Right atrium auricular region (tissue), 2 donors: ENCODE measurements at regions not wholly inside any gene's neighbourhood (a gene's known extent, or its start where the extent isn't known, plus 50 kb on each side); places are given as distances from the start of the nearest gene placed in this dataset.

Source experiments
- DNase-seq: peaks from one replicate; pipeline ENCODE4 v3.0.0-alpha.2; 2019; ENCODE audit warnings: low spot score
- H3K27ac ChIP-seq, 2 donors: fragments of 200-600 bp; sonication (generic); 1 replicate in 1 of 2; 2 replicates in 1 of 2; pipeline ENCODE4 v1.5.1; 2016 to 2019
- H3K27me3 ChIP-seq, 2 donors: fragments of 200-600 bp; sonication (generic); one replicate each; pipeline versions ENCODE4 v1.5.1 to v1.6.0; 2017 to 2019
- H3K36me3 ChIP-seq: fragments of 200-600 bp; sonication (generic); one replicate; pipeline ENCODE4 v1.5.1; 2016
- H3K4me1 ChIP-seq, 2 donors: fragments of 200-600 bp; sonication (generic); one replicate each; pipeline versions ENCODE4 v1.5.1 to v1.6.0; 2017 to 2019
- H3K4me3 ChIP-seq, 2 donors: fragments of 200-600 bp; sonication (generic); 1 replicate in 1 of 2; 2 replicates in 1 of 2; pipeline ENCODE4 v1.5.1; 2017 to 2019; ENCODE audit warnings: mild to moderate bottlenecking in 1 of 2, moderate library complexity in 1 of 2
- H3K9me3 ChIP-seq, 2 donors: fragments of 200-600 bp; sonication (generic); one replicate each; pipeline ENCODE4 v1.5.1; 2019
- TF ChIP-seq, protein P1 (sequence below), 2 donors: fragments of 200-600 bp; sonication (generic); IDR thresholded peaks; one replicate each; pipeline ENCODE4 v1.5.1; 2019; ENCODE audit warnings: antibody characterized with exemption in 2 of 2

DNA sequence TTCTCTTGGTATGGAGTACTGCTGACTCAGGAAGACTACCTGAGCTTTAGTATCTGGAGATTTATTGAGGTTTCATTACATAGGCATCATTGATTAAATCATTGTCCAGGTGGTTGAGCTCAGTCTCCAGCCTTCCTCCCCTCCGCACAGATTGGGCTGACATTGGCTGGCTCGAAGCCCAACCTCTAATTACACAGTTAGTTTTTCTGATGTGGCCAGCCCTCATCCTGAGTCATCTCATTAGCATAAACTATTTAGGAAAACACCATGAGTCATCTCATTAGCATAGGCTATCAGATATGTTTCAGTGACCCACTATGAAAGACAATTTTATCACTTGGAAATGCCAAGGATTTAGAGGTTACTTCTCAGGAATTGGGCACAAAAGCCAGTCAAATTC is 93.9 kb upstream of the ANKRD50 start:
- H3K4me3 ChIP-seq: no peak overlapping the region
- H3K27me3 ChIP-seq: no peaks in the 10 kb centered on the region
- no peaks in the 10 kb centered on the region for H3K36me3 ChIP-seq
- H3K4me1 ChIP-seq: no peaks in the 10 kb centered on the region
- no peak for DNase-seq
- TF ChIP-seq, protein P1, sequence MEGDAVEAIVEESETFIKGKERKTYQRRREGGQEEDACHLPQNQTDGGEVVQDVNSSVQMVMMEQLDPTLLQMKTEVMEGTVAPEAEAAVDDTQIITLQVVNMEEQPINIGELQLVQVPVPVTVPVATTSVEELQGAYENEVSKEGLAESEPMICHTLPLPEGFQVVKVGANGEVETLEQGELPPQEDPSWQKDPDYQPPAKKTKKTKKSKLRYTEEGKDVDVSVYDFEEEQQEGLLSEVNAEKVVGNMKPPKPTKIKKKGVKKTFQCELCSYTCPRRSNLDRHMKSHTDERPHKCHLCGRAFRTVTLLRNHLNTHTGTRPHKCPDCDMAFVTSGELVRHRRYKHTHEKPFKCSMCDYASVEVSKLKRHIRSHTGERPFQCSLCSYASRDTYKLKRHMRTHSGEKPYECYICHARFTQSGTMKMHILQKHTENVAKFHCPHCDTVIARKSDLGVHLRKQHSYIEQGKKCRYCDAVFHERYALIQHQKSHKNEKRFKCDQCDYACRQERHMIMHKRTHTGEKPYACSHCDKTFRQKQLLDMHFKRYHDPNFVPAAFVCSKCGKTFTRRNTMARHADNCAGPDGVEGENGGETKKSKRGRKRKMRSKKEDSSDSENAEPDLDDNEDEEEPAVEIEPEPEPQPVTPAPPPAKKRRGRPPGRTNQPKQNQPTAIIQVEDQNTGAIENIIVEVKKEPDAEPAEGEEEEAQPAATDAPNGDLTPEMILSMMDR (IDR thresholded peaks at IDR 0.05): no peak
- no peak overlapping the region for H3K27ac ChIP-seq
- H3K9me3 ChIP-seq: peaks cover 0 to 3% of the 10 kb centered on the region in 2 donors

DNA sequence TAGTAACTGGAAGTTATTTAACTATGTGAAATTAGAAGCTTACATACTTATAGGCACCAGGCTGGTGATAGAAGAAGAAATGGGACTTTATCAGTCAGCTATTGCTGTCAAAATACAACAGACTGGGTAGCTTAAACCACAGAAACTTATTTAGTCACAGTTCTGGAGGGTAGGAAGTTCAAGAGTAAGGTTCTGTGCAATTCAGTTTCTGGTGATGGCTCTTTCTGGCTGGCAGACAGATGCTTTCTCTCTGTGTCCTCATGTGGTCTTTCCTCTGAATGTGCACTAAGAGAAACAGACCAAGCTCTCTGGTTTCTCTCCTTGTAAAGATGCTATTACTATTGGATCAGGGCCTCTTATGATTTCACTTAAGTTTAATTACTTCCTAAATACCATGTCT is 92.1 kb upstream of the ANKRD50 start:
- H3K36me3 ChIP-seq: no peaks in the 10 kb centered on the region
- H3K4me1 ChIP-seq: no peaks in the 10 kb centered on the region
- H3K27ac ChIP-seq: no peak overlapping the region
- TF ChIP-seq, protein P1 (IDR thresholded peaks at IDR 0.05): no peak
- no peak overlapping the region for H3K4me3 ChIP-seq
- DNase-seq: no peak
- H3K9me3 ChIP-seq: no peaks in the 10 kb centered on the region
- H3K27me3 ChIP-seq: no peaks in the 10 kb centered on the region

DNA sequence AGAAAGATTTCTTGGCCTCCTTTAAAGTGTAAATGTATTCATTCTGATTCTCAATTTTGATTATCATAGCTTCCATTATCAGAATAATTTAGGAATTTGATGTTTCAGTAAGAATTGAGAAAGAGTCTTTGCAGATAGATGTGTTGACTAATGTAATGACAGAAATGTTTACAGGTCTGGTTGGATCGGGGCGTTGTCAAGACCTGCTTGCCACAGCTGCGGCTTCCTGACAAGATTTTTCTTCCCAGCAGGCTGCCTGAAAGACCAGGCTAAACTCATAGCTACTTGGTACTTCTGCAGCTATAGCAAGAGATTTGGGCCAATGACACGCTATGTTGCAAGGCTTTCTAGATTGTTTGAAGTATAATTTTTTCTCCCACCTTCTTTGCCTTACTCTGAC is 91.5 kb upstream of the ANKRD50 start:
- Histone ChIP-seq H3K27me3 (no peaks in the 10 kb centered on the region), H3K27ac (no peak overlapping the region), H3K4me1 (no peaks in the 10 kb centered on the region), H3K9me3 (no peaks in the 10 kb centered on the region), H3K4me3 (no peak overlapping the region), H3K36me3 (no peaks in the 10 kb centered on the region)
- DNase-seq: no peak
- TF ChIP-seq, protein P1 (IDR thresholded peaks at IDR 0.05): no peak

DNA sequence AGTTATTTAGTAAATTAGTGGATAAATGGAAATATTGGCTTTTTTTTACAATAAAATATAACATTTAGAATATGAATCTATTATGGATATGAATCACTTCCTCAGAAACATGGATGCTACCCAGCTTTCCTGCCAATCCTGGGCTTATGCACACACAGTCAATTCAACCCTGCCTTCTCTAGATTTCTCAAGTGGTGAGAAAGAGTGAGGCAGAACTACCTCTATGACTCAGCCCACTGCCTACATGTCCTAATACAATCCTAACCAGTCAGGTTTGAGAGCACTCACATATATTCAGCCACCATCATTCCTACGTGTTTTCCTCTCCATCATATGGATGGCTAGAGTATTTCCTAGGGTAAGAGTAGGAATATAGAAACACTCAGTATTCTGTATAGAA is 91.1 kb upstream of the ANKRD50 start:
- H3K27me3 ChIP-seq: no peaks in the 10 kb centered on the region
- no peak for DNase-seq
- H3K36me3 ChIP-seq: no peaks in the 10 kb centered on the region
- H3K27ac ChIP-seq: no peak overlapping the region
- TF ChIP-seq, protein P1 (IDR thresholded peaks at IDR 0.05): no peak
- no peak overlapping the region for H3K4me3 ChIP-seq
- H3K9me3 ChIP-seq: no peaks in the 10 kb centered on the region
- H3K4me1 ChIP-seq: no peaks in the 10 kb centered on the region

DNA sequence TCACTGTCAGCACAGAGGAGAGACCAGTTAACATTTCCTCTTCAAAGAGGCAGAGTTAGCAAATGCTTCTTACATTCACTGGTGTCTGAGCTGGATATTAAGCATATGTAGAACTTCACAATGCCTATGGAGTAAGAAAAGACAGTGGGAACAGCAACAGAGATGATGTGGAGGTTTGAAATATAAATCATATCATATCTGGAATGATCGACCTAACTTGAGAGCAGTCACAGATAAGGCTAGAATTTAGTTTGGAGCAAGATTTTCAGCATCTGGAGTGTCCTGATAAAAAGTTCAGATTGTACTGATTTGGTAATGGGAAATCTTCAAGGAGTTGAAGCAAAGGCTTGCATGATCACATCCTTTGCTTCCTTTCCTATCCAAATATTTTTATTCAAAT is 90.5 kb upstream of the ANKRD50 start:
- no peak overlapping the region for H3K27ac ChIP-seq

DNA sequence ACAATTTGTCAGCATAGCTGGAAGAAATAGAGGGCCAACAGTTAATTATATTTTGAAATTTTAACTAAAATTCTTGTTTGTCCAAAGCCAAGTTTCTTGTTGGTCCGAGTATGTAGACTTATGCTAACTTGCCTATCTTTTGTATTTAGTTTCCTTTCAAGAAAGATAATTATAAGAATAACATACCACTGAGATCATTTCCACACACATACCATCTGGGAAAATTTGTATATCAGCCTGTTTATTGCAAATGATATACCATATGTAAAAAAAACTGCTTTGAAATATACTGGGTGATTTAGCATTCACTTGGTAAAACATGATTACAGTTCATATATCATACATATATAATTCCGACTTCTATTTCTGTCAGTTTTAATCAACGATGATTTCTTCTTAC is 84.7 kb upstream of the ANKRD50 start:
- no peaks in the 10 kb centered on the region for H3K4me1 ChIP-seq
- TF ChIP-seq, protein P1 (IDR thresholded peaks at IDR 0.05): no peak
- no peak overlapping the region for H3K27ac ChIP-seq
- H3K9me3 ChIP-seq: no peaks in the 10 kb centered on the region
- DNase-seq: no peak
- H3K27me3 ChIP-seq: no peaks in the 10 kb centered on the region
- no peak overlapping the region for H3K4me3 ChIP-seq
- H3K36me3 ChIP-seq: no peaks in the 10 kb centered on the region

More for the DNA sequence above, 90.5 kb upstream of the ANKRD50 start:
- Histone ChIP-seq H3K9me3 (no peaks in the 10 kb centered on the region), H3K4me3 (no peak overlapping the region), H3K36me3 (no peaks in the 10 kb centered on the region), H3K4me1 (no peaks in the 10 kb centered on the region), H3K27me3 (no peaks in the 10 kb centered on the region)
- TF ChIP-seq, protein P1 (IDR thresholded peaks at IDR 0.05): no peak
- no peak for DNase-seq
